ENCODE measurements at regions not wholly inside any gene's neighbourhood (a gene's known extent, or its start where the extent isn't known, plus 50 kb on each side); places are given as distances from the start of the nearest gene placed in this dataset.

DNA sequence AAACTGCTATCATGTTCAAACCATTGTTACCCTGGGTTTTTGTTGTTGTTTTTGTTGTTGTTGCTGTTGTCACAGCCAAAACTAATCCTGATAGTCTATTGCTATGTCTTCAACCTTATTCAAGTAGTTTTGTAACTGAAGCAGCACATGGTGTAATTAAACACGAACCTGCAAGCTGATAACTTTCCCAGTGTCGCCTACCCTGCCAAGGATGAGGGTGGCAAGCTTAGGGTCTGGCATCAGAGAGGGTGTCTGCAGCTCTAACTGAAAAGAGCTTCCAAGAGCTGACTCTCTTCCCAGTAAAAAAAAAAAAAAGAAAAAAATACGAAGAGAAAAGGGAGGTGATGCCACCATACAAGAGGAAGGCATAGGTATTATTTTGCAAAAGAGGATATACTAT is 86.3 kb upstream of the BCL2L14 start:
- dilution Hi-C loops (cut with MboI; ENCODE audit: extremely low pct_ligation_motif_present, low sequenced_read_pairs) = no loop called here
- TF ChIP-seq POLR2A (IDR thresholded peaks at IDR 0.05; ENCODE audit: low read depth, low read length) (no peak), EZH2 (IDR thresholded peaks at IDR 0.05; ENCODE audit: borderline replicate concordance, low read depth, low read length, severe bottlenecking) (no peak), FOS (IDR thresholded peaks at IDR 0.05; ENCODE audit: borderline replicate concordance, insufficient read depth, low read length) (no peak), MYC (IDR thresholded peaks at IDR 0.05; ENCODE audit: low read depth, low read length) (no peak), JUN (IDR thresholded peaks at IDR 0.05; ENCODE audit: borderline replicate concordance, insufficient read depth, insufficient read length, low read depth) (no peak), GATA2 (IDR thresholded peaks at IDR 0.05; ENCODE audit: insufficient read depth, insufficient read length, low read depth, low read length) (no peak), POLR2AphosphoS5 (IDR thresholded peaks at IDR 0.05; ENCODE audit: insufficient read depth, low read depth, low read length) (no peak), CTCF (IDR thresholded peaks at IDR 0.05; ENCODE audit: extremely low read depth in 1 of 2, insufficient read depth in 1 of 2, low read depth in 1 of 2, low read length in 2 of 2) (no peak)
- TF ChIP-seq, protein P1, sequence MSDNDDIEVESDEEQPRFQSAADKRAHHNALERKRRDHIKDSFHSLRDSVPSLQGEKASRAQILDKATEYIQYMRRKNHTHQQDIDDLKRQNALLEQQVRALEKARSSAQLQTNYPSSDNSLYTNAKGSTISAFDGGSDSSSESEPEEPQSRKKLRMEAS (IDR thresholded peaks at IDR 0.05; ENCODE audit: insufficient read depth, insufficient read length) = no peak
- ChIA-PET CTCF (interaction anchor here (1.0 to 1.4 kb wide), 3 partner anchors 18 to 403 kb away, joined by 3 to 5 read pairs (median 4); no protein-coding TSS in a partner anchor), POLR2A (no interaction called here)
- no peak for FAIRE-seq
- no peaks in the 10 kb centered on the region for H3K4me1 ChIP-seq (ENCODE audit: control insufficient read depth, extremely low read depth, insufficient read depth, low read length)
- no peaks in the 10 kb centered on the region for H4K20me1 ChIP-seq (replicated peaks; ENCODE audit: control insufficient read depth, extremely low read depth, insufficient read depth, low read length)
- H3K9me3 ChIP-seq (replicated peaks; ENCODE audit: control insufficient read depth, insufficient read depth, low read length) = no peaks in the 10 kb centered on the region
- no peak overlapping the region for H3K4me3 ChIP-seq (replicated peaks in 1 of 3; ENCODE audit: insufficient read depth in 1 of 3, low read depth in 1 of 3, low read length in 3 of 3)
- no peak overlapping the region for H3K27ac ChIP-seq (ENCODE audit: insufficient read depth, low read depth, low read length)
- H3K9me1 ChIP-seq (replicated peaks; ENCODE audit: control insufficient read depth, extremely low read depth, insufficient read depth, low read length) = no peaks in the 10 kb centered on the region
- H3K36me3 ChIP-seq (ENCODE audit: control insufficient read depth in 2 of 2, extremely low read depth in 1 of 2, insufficient read depth in 2 of 2, low read length in 2 of 2) = no peaks in the 10 kb centered on the region
- H2AFZ ChIP-seq (ENCODE audit: low read depth, low read length) = no peak overlapping the region
- H3K27me3 ChIP-seq (ENCODE audit: control insufficient read depth in 2 of 2, insufficient read depth in 2 of 2, low read length in 2 of 2) = peaks cover 15 to 18% of the 10 kb centered on the region in 2 experiments
- intact Hi-C loops (cut with micrococcal nuclease) = no loop called here
- DNase-seq (ENCODE audit: low read depth, low spot score) = no peak
- H3K9ac ChIP-seq (replicated peaks; ENCODE audit: extremely low read depth, insufficient read depth, low read length) = no peak overlapping the region
- no peaks in the 10 kb centered on the region for H3K79me2 ChIP-seq (ENCODE audit: control insufficient read depth, insufficient read depth, low read length)
- BruUV-seq (replicated peaks) = no TSS peak
- no peak overlapping the region for H3K4me2 ChIP-seq (ENCODE audit: insufficient read depth, low read length)
